Stimulated activated naive CD4-positive, alpha-beta T cell treated with Interleukin-2 at 50 U/mL for 16 hours (primary cell): ENCODE measurements at regions not wholly inside any gene's neighbourhood (a gene's known extent, or its start where the extent isn't known, plus 50 kb on each side); places are given as distances from the start of the nearest gene placed in this dataset.
"Not testable (repeated sequence)": the region's sequence is repeated elsewhere in the genome, so short reads cannot be mapped to it uniquely, and the experiment has no call there.

Experiments
- DNase-seq: peaks from one replicate; lab custom pipeline; 2025; lab: John Stamatoyannopoulos, UW

GRCh38 chrX:40373025-40373424 lies 207.7 kb upstream of the ATP6AP2 start:
- no peak for DNase-seq

DNA sequence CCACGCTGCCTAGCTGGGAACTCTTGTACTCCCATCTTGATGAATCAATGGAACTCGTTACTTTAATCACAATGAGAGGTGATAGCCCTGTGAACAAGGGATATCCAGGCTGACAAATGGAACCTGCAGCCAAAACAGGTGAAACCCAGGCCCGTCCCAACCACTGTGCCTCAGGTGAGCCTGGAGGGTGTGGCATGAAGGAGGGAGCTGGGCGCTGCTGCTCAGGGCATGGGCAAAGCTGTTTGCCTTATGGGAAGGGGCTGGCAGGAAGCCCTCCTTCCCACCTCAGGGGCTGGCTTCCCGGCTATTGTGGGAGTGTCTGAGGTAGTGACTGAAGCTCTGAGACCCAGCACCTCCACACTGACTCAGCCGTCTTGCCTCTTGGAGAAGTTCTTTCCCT lies 209.4 kb upstream of the ATP6AP2 start:
- DNase-seq = no peak

DNA sequence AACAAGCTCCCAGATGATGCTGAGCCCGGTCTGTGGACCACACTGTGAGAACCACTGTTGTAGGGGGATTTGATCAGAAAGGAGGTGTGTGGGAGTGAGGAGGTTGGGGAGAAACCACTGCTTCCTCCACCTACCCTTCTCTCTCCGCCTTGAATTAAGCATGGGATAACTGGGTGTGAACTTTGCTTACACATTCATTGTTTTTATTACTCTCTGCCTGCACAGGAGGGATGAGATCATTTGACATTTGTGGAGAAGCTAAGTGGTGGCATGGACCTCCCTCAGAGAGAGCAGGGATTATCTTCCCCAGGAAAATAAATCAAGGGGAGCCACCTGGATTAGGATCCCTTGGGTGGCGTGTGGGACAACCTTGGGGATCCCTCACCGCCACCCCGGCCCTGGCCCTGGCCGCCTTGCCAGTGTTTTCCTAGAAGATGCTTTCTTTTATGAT lies 212.1 kb upstream of the ATP6AP2 start:
- DNase-seq = no peak

DNA sequence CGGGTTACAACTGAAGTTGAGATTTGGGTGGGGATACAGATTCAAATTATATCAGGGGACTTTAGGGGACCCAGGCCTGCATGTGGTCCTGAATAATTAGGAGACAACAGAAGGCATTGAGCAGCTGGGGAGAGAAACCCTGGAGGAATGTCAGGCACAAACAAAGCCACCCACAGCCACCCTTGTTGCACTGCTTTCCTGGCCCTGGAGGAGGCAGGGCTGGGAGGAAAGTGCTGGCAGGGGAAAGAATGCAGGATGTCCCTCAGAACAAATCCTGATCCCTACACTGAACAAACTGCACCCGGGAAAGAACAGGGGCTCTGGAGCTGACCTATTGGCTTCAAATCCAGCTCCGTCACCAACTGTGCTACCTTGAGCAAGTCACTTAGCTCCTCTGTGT lies 214.1 kb upstream of the ATP6AP2 start:
- DNase-seq = no peak

- DNase-seq = not testable (repeated sequence)
Measured at GRCh38 chrX:40362291-40362690, 218.5 kb upstream of the ATP6AP2 start.

- DNase-seq = no peak
Measured at GRCh38 chrX:40360557-40360956, 220.2 kb upstream of the ATP6AP2 start.

- no peak for DNase-seq
Measured at GRCh38 chrX:40359593-40359992, 221.2 kb upstream of the ATP6AP2 start.

- no peak for DNase-seq
Measured at GRCh38 chrX:40358994-40359393, 221.8 kb upstream of the ATP6AP2 start.

DNA sequence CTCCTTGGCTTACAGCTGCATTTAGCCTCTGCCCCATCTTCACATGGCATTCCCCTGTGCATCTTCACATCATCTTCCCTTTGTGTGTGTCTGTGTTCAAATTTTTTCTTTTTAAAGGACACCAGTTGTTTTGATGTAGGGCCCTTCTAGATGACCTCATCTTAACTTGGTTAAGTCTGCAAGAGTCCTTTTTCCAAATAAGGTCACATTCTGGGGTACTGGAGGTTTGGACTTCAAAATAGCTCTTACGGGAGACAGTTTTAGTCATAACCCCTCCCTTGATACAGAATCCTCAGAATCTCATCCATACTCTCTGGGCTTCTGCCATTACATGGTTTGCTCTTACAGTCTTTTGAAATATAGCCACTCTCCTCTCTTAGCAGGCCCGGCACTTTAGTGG lies 231.5 kb upstream of the ATP6AP2 start:
- DNase-seq = no peak

DNA sequence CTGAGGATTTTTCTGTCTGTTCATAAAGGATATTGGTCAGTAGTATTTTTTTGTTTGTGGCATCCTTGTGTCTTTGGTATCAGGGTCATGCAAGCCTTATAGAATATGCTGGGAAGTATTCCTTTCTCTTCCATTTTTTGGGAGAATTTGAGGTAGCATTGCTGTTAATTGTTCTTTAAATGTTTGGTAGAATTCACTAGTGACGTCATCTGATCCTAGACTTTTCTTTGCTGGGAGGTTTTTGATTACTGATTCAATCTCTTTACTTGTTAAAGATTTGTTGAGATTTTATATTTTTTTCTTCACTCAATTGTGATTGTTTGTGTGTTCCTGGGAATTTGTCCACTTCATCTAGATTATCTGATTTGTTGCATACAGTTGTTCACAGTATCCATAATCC lies 234.4 kb upstream of the ATP6AP2 start:
- no peak for DNase-seq

GRCh38 chrX:40343319-40343718 lies 237.5 kb upstream of the ATP6AP2 start:
- DNase-seq = no peak

GRCh38 chrX:40340116-40340515 lies 240.7 kb upstream of the ATP6AP2 start:
- no peak for DNase-seq

GRCh38 chrX:40333344-40333743 lies 235.6 kb upstream of the BCOR start:
- no peak for DNase-seq

- no peak for DNase-seq
Measured at GRCh38 chrX:40331762-40332161, 234.0 kb upstream of the BCOR start.

- no peak for DNase-seq
Measured at GRCh38 chrX:40331353-40331752, 233.6 kb upstream of the BCOR start.

DNA sequence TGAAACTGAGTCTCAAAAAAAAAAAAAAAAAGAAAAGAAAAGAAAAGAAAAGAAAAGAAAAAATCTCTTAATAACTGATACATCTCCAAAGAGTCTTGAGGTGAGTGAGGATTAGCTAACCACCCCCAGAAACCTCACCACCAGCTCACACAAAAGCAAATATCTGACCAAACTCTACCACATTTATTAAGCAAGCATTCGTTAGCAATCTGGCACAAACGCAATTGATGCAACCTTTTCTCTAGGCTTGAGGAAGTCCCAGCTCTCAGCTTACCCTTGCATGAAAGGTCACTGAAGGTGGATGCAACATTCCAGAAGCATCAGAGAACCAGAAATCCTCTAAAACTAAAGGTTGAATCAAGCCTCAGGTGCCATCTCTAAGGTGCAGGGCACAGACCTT lies 231.9 kb upstream of the BCOR start:
- no peak for DNase-seq

DNA sequence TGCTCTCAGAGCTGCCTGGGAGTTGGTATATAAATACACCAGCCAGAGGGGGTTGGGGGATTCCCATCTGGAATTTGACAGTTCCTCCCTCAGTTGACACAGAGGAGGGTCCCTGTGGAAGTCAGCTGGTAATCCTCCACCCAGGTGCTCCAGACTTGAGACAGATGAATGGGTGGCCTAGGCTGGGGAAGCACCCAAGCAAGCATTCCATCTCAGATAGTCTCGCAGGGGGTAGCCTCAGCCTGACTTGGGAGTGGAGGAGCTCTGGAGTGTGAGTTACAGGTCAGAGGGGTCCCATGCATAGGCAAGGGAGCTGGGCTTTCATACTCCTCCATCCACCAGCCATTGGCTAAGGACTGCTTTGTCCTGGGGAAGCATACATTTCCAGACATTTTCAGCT lies 229.3 kb upstream of the BCOR start:
- DNase-seq = no peak

DNA sequence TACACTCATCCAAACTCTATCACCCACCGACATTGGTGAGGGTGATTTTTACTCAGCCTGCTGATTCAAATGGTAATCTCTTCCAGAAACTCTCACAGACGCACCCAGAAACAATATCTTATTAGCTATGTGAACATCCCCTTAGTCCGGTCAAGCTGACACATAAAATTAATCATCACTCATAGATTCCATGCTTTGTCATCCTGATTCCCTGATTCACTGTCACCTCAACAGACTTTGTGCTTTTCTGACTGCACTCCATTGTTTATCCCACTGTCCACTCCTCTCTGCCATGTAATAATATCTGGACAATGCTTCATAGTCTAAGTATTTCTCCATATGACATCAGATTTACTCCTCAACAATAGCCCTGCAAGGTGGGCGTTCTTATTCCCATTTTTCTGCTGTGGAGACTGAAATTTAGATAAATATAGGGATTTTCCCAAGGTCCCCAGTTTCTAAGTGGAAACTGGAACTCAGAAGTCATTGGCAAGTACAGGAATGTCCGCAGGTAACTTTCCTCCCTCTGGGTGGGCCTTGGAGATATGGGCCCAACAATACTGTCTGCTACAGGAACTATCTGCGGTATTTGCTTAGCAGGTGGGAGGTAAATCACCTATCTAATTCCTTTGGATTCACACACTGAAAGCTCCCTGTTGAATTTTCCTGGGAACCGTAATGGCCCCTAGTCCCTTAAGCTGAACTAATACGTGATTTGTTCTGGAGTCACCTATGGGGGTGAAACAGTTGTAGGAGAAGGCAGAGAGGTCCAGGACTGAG lies 228.6 kb upstream of the BCOR start:
- DNase-seq = no peak

- DNase-seq = no peak
Measured at GRCh38 chrX:40325161-40325560, 227.4 kb upstream of the BCOR start.

- no peak for DNase-seq
Measured at GRCh38 chrX:40323977-40324376, 226.2 kb upstream of the BCOR start.

DNA sequence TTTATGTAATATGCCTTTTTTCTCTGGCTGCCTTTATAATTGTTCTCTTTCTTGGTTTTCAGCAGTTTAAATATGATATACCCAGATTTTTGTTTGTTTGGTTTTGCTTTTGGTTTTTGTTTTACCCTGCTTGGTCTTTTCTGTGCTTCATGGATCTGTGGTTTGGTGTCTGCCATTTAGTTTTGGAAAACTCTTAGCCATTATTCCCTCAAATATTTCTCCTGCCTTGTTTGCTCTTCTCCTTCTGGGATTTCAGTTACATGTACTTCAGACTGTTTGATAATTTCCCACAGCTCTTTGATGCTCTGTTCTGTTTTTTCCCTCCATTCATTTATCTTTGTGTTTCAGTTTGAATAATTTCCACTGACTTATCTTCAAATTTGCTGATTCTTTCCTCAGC lies 223.1 kb upstream of the BCOR start:
- no peak for DNase-seq

DNA sequence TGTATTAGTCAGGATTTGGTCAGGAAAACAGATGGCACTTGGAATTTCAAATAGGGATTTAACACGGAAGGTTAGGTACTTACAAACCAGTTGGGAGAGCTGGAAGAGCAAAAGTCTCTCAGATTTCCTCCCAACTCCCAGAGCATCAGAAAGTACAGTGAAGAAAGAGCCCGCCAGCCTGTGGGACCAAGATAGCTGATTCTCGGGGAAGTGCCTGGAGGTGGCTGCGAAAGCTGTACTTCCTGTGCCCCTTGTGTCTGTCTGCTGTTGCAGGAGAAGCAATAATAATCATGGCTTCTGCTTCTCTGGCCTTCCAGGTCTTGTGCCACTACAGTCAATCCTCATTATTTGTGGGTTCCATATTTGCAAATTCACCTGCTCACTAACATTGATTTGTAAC lies 221.0 kb upstream of the BCOR start:
- DNase-seq = no peak

DNA sequence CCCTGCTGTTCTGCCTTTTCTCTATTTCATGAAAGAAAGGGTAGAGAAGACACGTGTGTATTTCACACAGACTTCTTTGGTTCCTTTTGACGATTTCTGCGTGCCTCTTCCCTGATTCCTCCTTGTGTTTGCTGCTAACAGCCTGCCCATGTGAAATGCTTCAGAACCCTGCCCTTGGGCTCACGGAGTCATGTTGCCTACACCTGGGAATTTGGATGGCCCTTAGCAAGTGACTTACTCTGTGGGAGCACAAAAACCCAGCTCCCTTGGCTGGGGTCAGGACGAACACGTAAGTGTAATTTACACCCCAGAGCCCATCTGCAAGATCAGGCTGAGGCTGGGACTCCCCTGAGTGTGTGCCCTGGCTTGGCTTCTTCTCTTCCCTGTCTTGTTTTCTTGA lies 220.3 kb upstream of the BCOR start:
- DNase-seq = no peak

DNA sequence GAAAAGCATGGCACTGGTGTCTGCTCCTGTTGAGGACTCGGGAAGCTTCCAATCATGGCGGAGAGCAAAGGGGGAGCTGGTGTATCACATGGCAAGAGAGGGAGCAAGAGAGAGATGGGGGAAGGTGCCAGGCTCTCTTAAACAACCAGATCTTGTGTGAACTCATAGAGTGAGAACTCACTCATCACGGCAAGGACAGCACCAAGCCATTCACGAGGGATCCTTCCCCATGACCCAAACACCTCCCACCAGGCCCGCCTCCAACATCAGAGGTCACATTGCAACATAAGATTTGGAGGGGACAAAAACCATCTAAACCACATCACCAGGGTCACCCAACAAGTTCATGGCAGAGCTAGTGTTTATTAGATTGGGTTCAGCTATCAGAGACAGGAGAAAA lies 218.7 kb upstream of the BCOR start:
- DNase-seq = no peak
